Activated T-cell treated with anti-CD3 and anti-CD28 coated beads, Interleukin-2, amount 50 U/mL, for 24 hours (primary cell): ENCODE measurements at regions not wholly inside any gene's neighbourhood (a gene's known extent, or its start where the extent isn't known, plus 50 kb on each side); places are given as distances from the start of the nearest gene placed in this dataset.
A peak's percentile ranks its signal among the peaks of the same experiment; 100 is the strongest.
"Not testable (repeated sequence)": the region's sequence is repeated elsewhere in the genome, so short reads cannot be mapped to it uniquely, and the experiment has no call there.

Experiments
- DNase-seq: peaks from one replicate; pipeline ENCODE4 v3.0.0-alpha.2; 2020
- H3K27ac Mint-ChIP-seq: 2 replicates; pipeline ENCODE4 v1.8.0; 2020; ENCODE audit warnings: mild to moderate bottlenecking, mixed read lengths
- H3K27me3 Mint-ChIP-seq: 2 replicates; pipeline ENCODE4 v1.8.0; 2020; ENCODE audit warnings: mixed read lengths
- H3K36me3 Mint-ChIP-seq: 2 replicates; pipeline ENCODE4 v1.8.0; 2020; ENCODE audit warnings: low read depth, mixed read lengths
- H3K4me1 Mint-ChIP-seq: 2 replicates; pipeline ENCODE4 v1.8.0; 2020; ENCODE audit warnings: low read depth, mixed read lengths
- H3K4me3 Mint-ChIP-seq: 2 replicates; pipeline ENCODE4 v1.8.0; 2020; ENCODE audit warnings: mild to moderate bottlenecking, moderate library complexity, mixed read lengths
- H3K9me3 Mint-ChIP-seq: 2 replicates; pipeline ENCODE4 v1.8.0; 2020; ENCODE audit warnings: mixed read lengths

- Mint-ChIP-seq H3K36me3 (peaks cover 14% of the 10 kb centered on the region), H3K27ac (no peak overlapping the region), H3K4me1 (peaks cover 23% of the 10 kb centered on the region), H3K4me3 (no peak overlapping the region), H3K27me3 (no peaks in the 10 kb centered on the region), H3K9me3 (no peaks in the 10 kb centered on the region)
- no peak for DNase-seq
Measured at GRCh38 chr10:29709484-29710002, 74.8 kb upstream of the SVIL start.

GRCh38 chr10:29703271-29703670 is 68.5 kb upstream of the SVIL start:
- no peak overlapping the region for H3K27ac Mint-ChIP-seq
- H3K9me3 Mint-ChIP-seq = no peaks in the 10 kb centered on the region
- H3K4me1 Mint-ChIP-seq = peaks cover 43% of the 10 kb centered on the region
- no peaks in the 10 kb centered on the region for H3K27me3 Mint-ChIP-seq
- no peak for DNase-seq
- peaks cover 3% of the 10 kb centered on the region for H3K36me3 Mint-ChIP-seq
- H3K4me3 Mint-ChIP-seq = peak overlapping the region; percentile 65

DNA sequence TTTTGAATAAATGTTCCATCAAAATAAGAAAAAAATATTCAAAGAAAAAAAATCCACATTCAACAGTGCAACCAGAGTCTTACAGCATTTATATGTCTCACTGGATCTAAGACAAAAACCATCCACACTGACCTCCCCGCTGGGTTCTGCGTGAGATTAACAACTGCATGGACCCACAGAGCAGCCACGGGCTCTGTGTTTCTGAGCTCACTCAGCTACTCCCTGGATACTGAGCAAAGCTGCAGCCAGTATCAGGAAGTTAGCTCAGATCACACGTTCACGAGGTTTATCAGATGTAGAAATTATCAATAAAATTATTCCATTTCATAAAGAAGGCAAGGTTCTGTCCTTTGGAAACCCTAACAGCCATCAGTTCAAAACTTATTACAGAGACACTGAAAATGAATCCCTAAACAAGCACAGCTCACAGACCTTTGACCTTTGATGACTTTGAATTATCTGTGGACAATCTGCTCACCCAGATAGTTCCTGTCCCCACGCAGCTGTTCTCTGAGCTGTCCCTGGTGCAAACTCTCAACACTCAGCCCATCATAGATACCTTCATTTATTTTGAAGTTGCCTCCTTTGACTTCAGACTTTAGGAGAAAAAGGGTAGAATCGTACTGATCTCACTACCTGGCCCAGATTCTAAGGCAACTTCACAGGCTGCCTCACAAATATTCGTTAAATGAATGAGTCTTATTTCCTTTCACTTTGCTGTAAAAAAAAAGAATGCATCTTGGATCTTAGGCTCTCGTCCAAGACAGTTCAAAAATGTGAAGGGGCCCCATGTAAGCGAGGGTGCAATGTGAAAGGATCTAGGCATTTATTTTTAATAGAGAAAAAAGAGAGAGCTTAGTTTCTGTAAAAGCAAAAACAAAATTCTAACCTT is 67.7 kb upstream of the SVIL start:
- no peak for DNase-seq
- Mint-ChIP-seq H3K27me3 (no peaks in the 10 kb centered on the region), H3K4me3 (peak overlapping the region; percentile 65), H3K36me3 (peaks cover 3% of the 10 kb centered on the region), H3K4me1 (peaks cover 43% of the 10 kb centered on the region), H3K9me3 (no peaks in the 10 kb centered on the region), H3K27ac (peak overlapping the region; percentile 75)

GRCh38 chr10:29701306-29701705 is 66.5 kb upstream of the SVIL start:
- Mint-ChIP-seq H3K36me3 (no peaks in the 10 kb centered on the region), H3K27ac (no peak overlapping the region), H3K4me3 (no peak overlapping the region), H3K27me3 (no peaks in the 10 kb centered on the region), H3K4me1 (peaks cover 39% of the 10 kb centered on the region), H3K9me3 (no peaks in the 10 kb centered on the region)
- no peak for DNase-seq

DNA sequence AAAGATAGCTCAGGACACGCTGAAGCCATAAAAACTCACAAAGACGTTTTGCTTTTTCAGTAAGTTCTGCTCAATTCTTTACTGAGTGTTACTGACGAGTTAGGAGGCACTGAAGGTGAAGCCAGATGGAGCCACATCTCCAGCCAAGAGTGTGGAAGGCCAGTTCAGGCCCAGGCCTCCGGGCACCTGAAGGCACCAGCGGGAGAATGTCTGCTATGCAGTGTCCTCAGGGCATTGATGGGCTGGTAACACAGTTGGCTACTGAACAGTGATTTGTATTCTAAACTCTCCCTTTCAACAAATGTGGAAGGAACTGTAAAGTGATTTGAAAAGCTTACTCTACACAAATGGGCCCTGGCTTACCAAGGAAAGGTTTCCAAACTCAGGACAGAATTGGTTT is 64.8 kb upstream of the SVIL start:
- Mint-ChIP-seq H3K36me3 (no peaks in the 10 kb centered on the region), H3K4me1 (peaks cover 36% of the 10 kb centered on the region), H3K27ac (no peak overlapping the region), H3K4me3 (no peak overlapping the region), H3K27me3 (no peaks in the 10 kb centered on the region), H3K9me3 (no peaks in the 10 kb centered on the region)
- no peak for DNase-seq

GRCh38 chr10:29698773-29699490 is 64.2 kb upstream of the SVIL start:
- Mint-ChIP-seq H3K36me3 (no peaks in the 10 kb centered on the region), H3K27ac (no peak overlapping the region), H3K4me1 (peaks cover 29% of the 10 kb centered on the region), H3K27me3 (no peaks in the 10 kb centered on the region), H3K4me3 (no peak overlapping the region), H3K9me3 (no peaks in the 10 kb centered on the region)
- no peak for DNase-seq

DNA sequence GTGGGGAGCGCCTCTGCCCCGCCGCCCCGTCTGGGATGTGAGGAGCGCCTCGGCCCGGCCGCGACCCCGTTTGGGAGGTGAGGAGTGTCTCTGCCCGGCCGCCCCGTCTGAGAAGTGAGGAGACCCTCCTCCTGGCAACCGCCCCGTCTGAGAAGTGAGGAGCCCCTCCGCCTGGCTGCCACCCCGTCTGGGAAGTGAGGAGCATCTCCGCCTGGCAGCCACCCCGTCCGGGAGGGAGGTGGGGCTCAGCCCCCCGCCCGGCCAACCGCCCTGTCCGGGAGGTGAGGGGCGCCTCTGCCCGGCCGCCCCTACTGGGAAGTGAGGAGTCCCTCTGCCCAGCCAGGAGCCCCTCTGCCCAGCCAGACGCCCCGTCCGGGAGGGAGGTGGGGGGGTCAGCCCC is 61.8 kb upstream of the SVIL start:
- not testable (repeated sequence) for H3K27me3 Mint-ChIP-seq, H3K4me3 Mint-ChIP-seq, DNase-seq, H3K36me3 Mint-ChIP-seq, H3K9me3 Mint-ChIP-seq, H3K27ac Mint-ChIP-seq
- H3K4me1 Mint-ChIP-seq = peaks cover 22% of the 10 kb centered on the region

GRCh38 chr10:29694121-29694520 is 59.4 kb upstream of the SVIL start:
- Mint-ChIP-seq H3K4me3 (no peak overlapping the region), H3K4me1 (peaks cover 23% of the 10 kb centered on the region), H3K9me3 (no peaks in the 10 kb centered on the region), H3K27me3 (no peaks in the 10 kb centered on the region), H3K27ac (no peak overlapping the region), H3K36me3 (no peaks in the 10 kb centered on the region)
- DNase-seq = no peak

GRCh38 chr10:29692121-29692539 is 57.4 kb upstream of the SVIL start:
- peaks cover 38% of the 10 kb centered on the region for H3K4me1 Mint-ChIP-seq
- H3K27me3 Mint-ChIP-seq = no peaks in the 10 kb centered on the region
- H3K27ac Mint-ChIP-seq = no peak overlapping the region
- no peaks in the 10 kb centered on the region for H3K36me3 Mint-ChIP-seq
- no peaks in the 10 kb centered on the region for H3K9me3 Mint-ChIP-seq
- H3K4me3 Mint-ChIP-seq = no peak overlapping the region
- DNase-seq = no peak

- no peaks in the 10 kb centered on the region for H3K27me3 Mint-ChIP-seq
- no peak overlapping the region for H3K4me3 Mint-ChIP-seq
- peaks cover 43% of the 10 kb centered on the region for H3K4me1 Mint-ChIP-seq
- no peak for DNase-seq
- H3K36me3 Mint-ChIP-seq = peaks cover 2% of the 10 kb centered on the region
- H3K27ac Mint-ChIP-seq = no peak overlapping the region
- no peaks in the 10 kb centered on the region for H3K9me3 Mint-ChIP-seq
Measured at GRCh38 chr10:29691564-29692072, 56.8 kb upstream of the SVIL start.

- peak overlapping the region; percentile 84 for H3K27ac Mint-ChIP-seq
- no peak for DNase-seq
- H3K4me3 Mint-ChIP-seq = peak overlapping the region; percentile 51
- peaks cover 45% of the 10 kb centered on the region for H3K4me1 Mint-ChIP-seq
- peaks cover 26% of the 10 kb centered on the region for H3K36me3 Mint-ChIP-seq
- H3K27me3 Mint-ChIP-seq = no peaks in the 10 kb centered on the region
- no peaks in the 10 kb centered on the region for H3K9me3 Mint-ChIP-seq
Measured at GRCh38 chr10:29689001-29689400, 54.2 kb upstream of the SVIL start.

DNA sequence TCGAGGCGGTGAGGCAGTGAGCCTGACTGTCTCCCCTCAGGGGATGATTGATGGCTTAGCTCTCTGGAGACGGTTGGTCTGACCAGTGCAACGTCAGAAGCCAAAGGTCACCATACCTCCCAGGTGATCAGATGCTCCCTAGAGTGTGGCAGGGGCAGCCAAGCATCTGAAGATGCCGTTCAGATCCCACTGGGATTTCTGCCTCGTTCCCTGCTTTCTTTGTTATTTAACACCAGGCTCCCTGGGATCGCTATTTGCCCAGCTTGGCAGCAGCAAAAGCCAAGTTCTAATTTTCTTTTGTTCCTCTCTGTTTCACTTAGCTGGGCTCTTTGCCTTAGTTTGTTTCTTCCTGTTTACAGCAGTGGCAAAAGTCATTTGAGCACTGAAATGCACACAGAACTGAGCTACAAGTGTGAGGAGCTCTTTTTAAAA is 53.5 kb upstream of the SVIL start:
- Mint-ChIP-seq H3K36me3 (peaks cover 34% of the 10 kb centered on the region), H3K27ac (no peak overlapping the region), H3K27me3 (no peaks in the 10 kb centered on the region), H3K4me1 (peaks cover 48% of the 10 kb centered on the region), H3K9me3 (peaks cover 4% of the 10 kb centered on the region), H3K4me3 (no peak overlapping the region)
- DNase-seq = no peak

DNA sequence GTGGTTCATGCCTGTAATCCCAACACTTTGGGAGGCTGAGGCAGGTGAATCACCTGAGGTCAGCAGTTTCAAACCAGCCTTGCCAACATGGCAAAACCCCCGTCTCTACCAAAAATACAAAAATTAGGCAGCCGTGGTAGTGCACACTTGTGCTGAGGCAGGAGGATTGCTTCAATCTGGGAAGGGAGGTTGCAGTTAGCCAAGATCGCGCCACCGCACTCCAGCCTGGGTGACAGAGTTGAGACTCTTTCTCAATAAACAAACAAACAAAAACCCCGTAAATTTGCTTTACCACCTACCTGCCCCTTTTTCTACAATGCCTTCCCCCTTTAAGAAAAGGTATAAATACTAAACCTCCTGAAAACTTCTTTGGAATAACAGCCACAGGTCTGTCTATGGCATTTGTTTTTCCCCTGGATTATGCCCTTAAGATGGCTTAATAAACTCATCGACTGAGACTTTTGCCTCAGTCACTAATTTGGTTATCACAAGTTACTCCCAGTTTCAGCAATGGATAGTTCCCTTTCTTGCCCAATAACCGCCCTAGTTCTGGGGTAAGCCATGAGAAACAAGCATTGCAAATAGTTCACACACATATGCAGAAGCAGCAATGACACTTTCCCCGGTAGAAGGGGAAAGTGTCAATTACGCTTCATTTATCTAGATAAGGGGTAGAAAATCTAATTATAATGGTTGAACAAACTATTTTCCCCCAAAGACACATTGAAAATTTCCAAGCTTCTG is 52.8 kb upstream of the SVIL start:
- no peak overlapping the region for H3K4me3 Mint-ChIP-seq
- peaks cover 5% of the 10 kb centered on the region for H3K9me3 Mint-ChIP-seq
- DNase-seq = no peak
- H3K27ac Mint-ChIP-seq = no peak overlapping the region
- H3K4me1 Mint-ChIP-seq = peaks cover 55% of the 10 kb centered on the region
- no peaks in the 10 kb centered on the region for H3K27me3 Mint-ChIP-seq
- peaks cover 39% of the 10 kb centered on the region for H3K36me3 Mint-ChIP-seq

- Mint-ChIP-seq H3K9me3 (peaks cover 10% of the 10 kb centered on the region), H3K27me3 (no peaks in the 10 kb centered on the region), H3K4me3 (no peak overlapping the region), H3K4me1 (peaks cover 66% of the 10 kb centered on the region), H3K27ac (no peak overlapping the region), H3K36me3 (peaks cover 43% of the 10 kb centered on the region)
- DNase-seq = no peak
Measured at GRCh38 chr10:29685506-29685905, 50.7 kb upstream of the SVIL start.
